H1 (cell line): ENCODE measurements at regions not wholly inside any gene's neighbourhood (a gene's known extent, or its start where the extent isn't known, plus 50 kb on each side); places are given as distances from the start of the nearest gene placed in this dataset.

ENCODE experiments used
- CTCF ChIA-PET: fragments of 300-600 bp; sonication (Branson Sonifier 250); formaldehyde crosslinking; loops from one replicate; lab custom pipeline; 2021; ENCODE audit not compliant: partially characterized antibody; lab: Charles Lee
- POLR2A ChIA-PET: fragments of 300-600 bp; sonication (Branson Sonifier 250); formaldehyde crosslinking; loops from one replicate; lab custom pipeline; 2021; ENCODE audit warnings: inconsistent platforms; ENCODE audit not compliant: partially characterized antibody; lab: Charles Lee
- DNase-seq, 2 experiments: peaks; one replicate each; pipeline versions ENCODE4 v3.0.0 to v3.0.0-alpha.2; 2010 to 2022; ENCODE audit warnings: low spot score in 2 of 2, low read depth in 1 of 2, mixed read lengths in 1 of 2
- FAIRE-seq: peaks from 2 replicates; lab custom pipeline; 2011; peaks lifted over from hg19 to GRCh38; lab: Jason Lieb, UNC
- H2AFZ ChIP-seq: 2 replicates; pipeline ENCODE4 v1.8.1; 2012; ENCODE audit warnings: low read length, inconsistent platforms
- H2AK5ac ChIP-seq: 2 replicates; pipeline ENCODE4 v1.6.1; 2013; ENCODE audit warnings: low read depth, low read length
- H2BK120ac ChIP-seq: replicated peaks from 2 replicates; pipeline ENCODE3; 2013; ENCODE audit warnings: low read depth, low read length, inconsistent platforms
- H2BK12ac ChIP-seq: 2 replicates; pipeline ENCODE4 v1.6.1; 2013; ENCODE audit warnings: low read depth, low read length
- H2BK15ac ChIP-seq: 2 replicates; pipeline ENCODE4 v1.6.1; 2013; ENCODE audit warnings: low read length
- H2BK20ac ChIP-seq: 2 replicates; pipeline ENCODE4 v1.6.1; 2013; ENCODE audit warnings: low read length
- H2BK5ac ChIP-seq: 2 replicates; pipeline ENCODE4 v1.6.1; 2013; ENCODE audit warnings: low read depth, low read length
- H3K14ac ChIP-seq: 2 replicates; pipeline ENCODE4 v1.6.1; 2013; ENCODE audit warnings: inconsistent platforms; ENCODE audit not compliant: insufficient read length
- H3K18ac ChIP-seq: 2 replicates; pipeline ENCODE4 v1.6.1; 2013; ENCODE audit warnings: low read length; ENCODE audit errors: extremely low read depth
- H3K23ac ChIP-seq: 2 replicates; pipeline ENCODE4 v1.6.1; 2013; ENCODE audit warnings: inconsistent platforms; ENCODE audit not compliant: insufficient read length
- H3K23me2 ChIP-seq: 2 replicates; pipeline ENCODE4 v1.6.1; 2013; ENCODE audit warnings: low read depth, low read length
- H3K27ac ChIP-seq: 2 replicates; pipeline ENCODE4 v1.6.1; 2011; ENCODE audit warnings: low read depth, low read length, inconsistent platforms
- H3K27me3 ChIP-seq, 4 experiments: replicated peaks in 1 of 4; 1 replicate in 1 of 4; 2 replicates in 3 of 4; pipeline versions ENCODE4 v1.6.1 to v1.8.1; 2011 to 2013; ENCODE audit warnings: low read length in 3 of 4, mild to moderate bottlenecking in 3 of 4, inconsistent platforms in 2 of 4, mixed read lengths in 2 of 4, moderate library complexity in 1 of 4; ENCODE audit not compliant: control insufficient read depth in 3 of 4, insufficient read depth in 3 of 4; ENCODE audit errors: extremely low read depth in 1 of 4
- H3K36me3 ChIP-seq, 4 experiments: 2 replicates each; pipeline versions ENCODE4 v1.6.1 to v1.8.1; 2011 to 2013; ENCODE audit warnings: mild to moderate bottlenecking in 4 of 4, low read length in 3 of 4, moderate library complexity in 2 of 4, control low read depth in 1 of 4, inconsistent platforms in 1 of 4; ENCODE audit not compliant: insufficient read depth in 4 of 4, control insufficient read depth in 2 of 4
- H3K4ac ChIP-seq: replicated peaks from 2 replicates; pipeline ENCODE3; 2013; ENCODE audit warnings: low read length, low read depth, mixed read lengths, inconsistent platforms; ENCODE audit not compliant: insufficient read length
- H3K4me1 ChIP-seq, 4 experiments: replicated peaks in 1 of 4; 1 replicate in 1 of 4; 2 replicates in 3 of 4; pipeline versions ENCODE4 v1.6.1 to v1.8.1; 2011 to 2013; ENCODE audit warnings: low read length in 3 of 4, inconsistent platforms in 2 of 4, mixed read lengths in 1 of 4; ENCODE audit not compliant: insufficient read depth in 4 of 4, control insufficient read depth in 3 of 4
- H3K4me2 ChIP-seq, 2 experiments: 2 replicates each; pipeline versions ENCODE4 v1.6.1 to v1.8.1; 2011 to 2013; ENCODE audit warnings: low read depth in 2 of 2, low read length in 2 of 2, control low read depth in 1 of 2, inconsistent platforms in 1 of 2, mild to moderate bottlenecking in 1 of 2; ENCODE audit not compliant: insufficient read depth in 1 of 2
- H3K4me3 ChIP-seq, 4 experiments: fragments of 200-600, 300-600 bp in 1 of 4; sonication (generic), shearing (Covaris generic), sonication (Bioruptor Twin) in 1 of 4; 2 replicates each; pipeline versions ENCODE4 v1.5.1 to v1.8.1; 2011 to 2016; ENCODE audit warnings: low read length in 4 of 4, low read depth in 3 of 4, control low read depth in 2 of 4, inconsistent platforms in 2 of 4, mild to moderate bottlenecking in 2 of 4, mixed read lengths in 1 of 4, moderate library complexity in 1 of 4; ENCODE audit not compliant: insufficient read depth in 2 of 4; ENCODE audit errors: extremely low read depth in 1 of 4
- H3K56ac ChIP-seq: replicated peaks from 2 replicates; pipeline ENCODE3; 2013; ENCODE audit warnings: low read depth, mild to moderate bottlenecking, mixed read lengths, low read length, inconsistent platforms; ENCODE audit not compliant: insufficient read length
- H3K79me1 ChIP-seq: 2 replicates; pipeline ENCODE4 v1.6.1; 2013; ENCODE audit warnings: low read depth, low read length, control low read depth
- H3K79me2 ChIP-seq, 2 experiments: 2 replicates each; pipeline versions ENCODE4 v1.6.1 to v1.8.1; 2012 to 2013; ENCODE audit warnings: low read length in 2 of 2, mild to moderate bottlenecking in 2 of 2, inconsistent platforms in 1 of 2; ENCODE audit not compliant: insufficient read depth in 2 of 2, control insufficient read depth in 1 of 2
- H3K9ac ChIP-seq, 4 experiments: replicated peaks in 1 of 4; 1 replicate in 1 of 4; 2 replicates in 3 of 4; pipeline versions ENCODE4 v1.6.1 to v1.8.1; 2011 to 2013; ENCODE audit warnings: low read depth in 3 of 4, low read length in 3 of 4, control low read depth in 2 of 4, mild to moderate bottlenecking in 2 of 4, moderate library complexity in 2 of 4, inconsistent platforms in 1 of 4; ENCODE audit errors: extremely low read depth in 1 of 4
- H3K9me3 ChIP-seq, 2 experiments: 2 replicates each; pipeline versions ENCODE4 v1.6.1 to v1.8.1; 2012 to 2013; ENCODE audit warnings: mild to moderate bottlenecking in 2 of 2, moderate library complexity in 2 of 2, control low read depth in 1 of 2, inconsistent platforms in 1 of 2, low read depth in 1 of 2, low read length in 1 of 2, mixed read lengths in 1 of 2; ENCODE audit not compliant: insufficient read depth in 2 of 2
- H4K20me1 ChIP-seq, 2 experiments: replicated peaks in 1 of 2; 2 replicates each; pipeline versions ENCODE3 to v1.8.1; 2011 to 2013; ENCODE audit warnings: inconsistent platforms in 2 of 2, low read length in 2 of 2, mild to moderate bottlenecking in 1 of 2; ENCODE audit not compliant: insufficient read depth in 2 of 2, control insufficient read depth in 1 of 2
- H4K5ac ChIP-seq: 2 replicates; pipeline ENCODE4 v1.6.1; 2013; ENCODE audit warnings: low read length, low read depth, mixed read lengths, inconsistent platforms; ENCODE audit not compliant: insufficient read length
- H4K8ac ChIP-seq: 2 replicates; pipeline ENCODE4 v1.8.0; 2013; ENCODE audit warnings: mild to moderate bottlenecking, moderate library complexity, low read length, inconsistent platforms; ENCODE audit not compliant: insufficient read depth; ENCODE audit errors: extremely low read depth
- H4K91ac ChIP-seq: replicated peaks from 2 replicates; pipeline ENCODE3; 2013; ENCODE audit warnings: low read length, mixed read lengths, inconsistent platforms; ENCODE audit not compliant: insufficient read length
- RAD21 ChIP-seq, 2 experiments: IDR thresholded peaks in 1 of 2; conservative IDR thresholded peaks in 1 of 2; 2 replicates each; pipeline ENCODE4 v1.6.1; 2011; ENCODE audit warnings: low read depth in 2 of 2, low read length in 2 of 2, improper control_type of control experiment in 1 of 2, inconsistent platforms in 1 of 2, mild to moderate bottlenecking in 1 of 2, moderate library complexity in 1 of 2
- TCF12 ChIP-seq: IDR thresholded peaks from 2 replicates; pipeline ENCODE4 v1.6.1; 2011; ENCODE audit warnings: low read depth, mild to moderate bottlenecking, low read length
- WGBS, 2 experiments: shearing (Covaris generic) in 1 of 2; methylation state at CpG; one replicate each; pipeline versions ENCODE4 v1.1.6 to v1.1.7; 2013 to 2015; ENCODE audit warnings: low lambda C conversion rate in 2 of 2, mixed read lengths in 2 of 2, inconsistent platforms in 1 of 2, low coverage in 1 of 2, missing lambda C conversion rate in 1 of 2; ENCODE audit not compliant: insufficient replicate concordance in 2 of 2, insufficient coverage in 1 of 2, insufficient read length in 1 of 2; ENCODE audit errors: extremely low coverage in 1 of 2, missing lambda C conversion rate in 1 of 2; 5-methylcytosine and 5-hydroxymethylcytosine counted together

GRCh38 chr4:23266401-23266800 lies 573.7 kb downstream of the GBA3 start:
- Histone ChIP-seq H3K4me2 (no peak overlapping the region), H2BK5ac (no peak overlapping the region), H2AFZ (no peak overlapping the region), H3K4ac (no peak overlapping the region), H3K27ac (no peak overlapping the region), H4K8ac (no peak overlapping the region), H3K9me3 (no peaks in the 10 kb centered on the region), H2BK12ac (no peak overlapping the region), H4K5ac (no peak overlapping the region), H4K91ac (no peak overlapping the region), H3K23me2 (no peaks in the 10 kb centered on the region), H3K36me3 (no peaks in the 10 kb centered on the region), H2BK15ac (no peak overlapping the region), H3K79me2 (no peaks in the 10 kb centered on the region), H3K27me3 (no peaks in the 10 kb centered on the region), H4K20me1 (no peaks in the 10 kb centered on the region), H3K18ac (no peak overlapping the region), H3K14ac (no peak overlapping the region), H2AK5ac (no peak overlapping the region), H2BK20ac (no peak overlapping the region), H3K79me1 (no peaks in the 10 kb centered on the region), H3K9ac (no peak overlapping the region), H3K4me1 (peaks cover 0 to 4% (median under 1%) of the 10 kb centered on the region in 4 experiments; a peak in 1 of 7 replicates), H3K4me3 (no peak overlapping the region), H3K23ac (no peak overlapping the region), H2BK120ac (no peak overlapping the region), H3K56ac (no peak overlapping the region)
- POLR2A ChIA-PET: no interaction called here
- FAIRE-seq (no peak), DNase-seq (no peak)
- CTCF ChIA-PET: interaction anchor here (0.8 to 1.5 kb wide), 7 partner anchors 9 to 432 kb away, joined by 3 to 5 read pairs (median 3); no protein-coding TSS in a partner anchor
- TF ChIP-seq RAD21 (IDR thresholded peaks at IDR 0.05 in 1 of 2, conservative IDR thresholded peaks at IDR 0.05 in 1 of 2; ENCODE audit: low read depth in 2 of 2, low read length in 2 of 2) (peak; percentile 26 to 36; a peak in 3 of 4 replicates), TCF12 (no peak)
- 85% methylated on average over 2 of the region's 3 CpGs; no CpG with 5 or more reads in 1 of the 2 experiments for WGBS, 2 experiments
